Kidney epithelial cell (primary cell): ENCODE measurements at regions not wholly inside any gene's neighbourhood (a gene's known extent, or its start where the extent isn't known, plus 50 kb on each side); places are given as distances from the start of the nearest gene placed in this dataset.
"Not testable (repeated sequence)": the region's sequence is repeated elsewhere in the genome, so short reads cannot be mapped to it uniquely, and the experiment has no call there.

Source experiments
- DNase-seq: peaks from one replicate; pipeline ENCODE4 v3.0.0-alpha.2; 2010; ENCODE audit warnings: low read depth
- H3K27me3 ChIP-seq: 2 replicates; pipeline ENCODE4 v1.6.0; 2011; ENCODE audit warnings: low read length; ENCODE audit not compliant: control insufficient read depth, insufficient read depth
- H3K36me3 ChIP-seq: 2 replicates; pipeline ENCODE4 v1.5.1; 2011; ENCODE audit warnings: low read length; ENCODE audit not compliant: control insufficient read depth, insufficient read depth
- H3K4me3 ChIP-seq: 2 replicates; pipeline ENCODE4 v1.5.1; 2011; ENCODE audit warnings: low read depth, mild to moderate bottlenecking, control low read depth, low read length
- TF ChIP-seq, protein P1 (sequence below): IDR thresholded peaks from 2 replicates; pipeline ENCODE4 v1.5.1; 2011; ENCODE audit warnings: mild to moderate bottlenecking, moderate library complexity, low read length, control low read depth, inconsistent platforms; ENCODE audit not compliant: insufficient read depth, poor library complexity, severe bottlenecking

DNA sequence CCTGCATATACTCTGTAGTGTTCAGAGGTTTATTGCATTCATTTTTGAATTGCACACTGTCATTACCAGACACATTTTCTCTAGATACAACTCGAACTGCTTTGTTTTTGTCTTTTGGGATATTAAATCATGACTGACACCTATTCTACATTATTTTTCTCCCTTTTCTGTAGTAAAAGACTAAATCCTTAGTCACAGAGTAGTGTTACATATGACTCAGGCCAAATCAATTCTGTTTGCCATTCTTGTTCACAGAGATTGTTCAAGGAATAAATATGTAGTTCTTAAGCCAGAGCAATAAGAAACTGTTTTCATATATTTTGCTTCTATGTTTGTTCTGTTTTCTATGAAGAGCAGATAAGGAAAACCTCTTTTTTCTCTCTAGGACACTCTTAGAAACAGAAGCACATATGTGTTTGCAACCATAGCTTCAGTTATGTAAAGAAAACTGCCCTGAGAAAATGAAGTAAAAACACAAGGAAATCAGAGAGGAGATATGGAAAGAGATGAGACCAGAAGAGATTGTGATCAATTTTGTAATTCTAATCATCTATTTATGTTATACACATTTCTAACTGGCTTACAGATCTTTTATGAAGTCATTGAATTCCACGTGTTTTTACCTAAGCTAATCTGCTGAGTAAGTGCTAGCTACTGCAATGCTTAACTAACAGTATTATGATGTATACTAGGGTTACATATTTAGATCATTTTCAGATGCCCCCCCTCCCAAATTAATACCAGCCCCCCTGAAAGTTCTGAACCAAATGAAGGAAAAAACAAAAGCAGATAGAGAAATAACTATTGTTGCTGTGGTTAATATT is 1995.6 kb upstream of the CDH6 start:
- H3K4me3 ChIP-seq: no peak overlapping the region
- H3K27me3 ChIP-seq: no peaks in the 10 kb centered on the region
- DNase-seq: no peak
- TF ChIP-seq, protein P1, sequence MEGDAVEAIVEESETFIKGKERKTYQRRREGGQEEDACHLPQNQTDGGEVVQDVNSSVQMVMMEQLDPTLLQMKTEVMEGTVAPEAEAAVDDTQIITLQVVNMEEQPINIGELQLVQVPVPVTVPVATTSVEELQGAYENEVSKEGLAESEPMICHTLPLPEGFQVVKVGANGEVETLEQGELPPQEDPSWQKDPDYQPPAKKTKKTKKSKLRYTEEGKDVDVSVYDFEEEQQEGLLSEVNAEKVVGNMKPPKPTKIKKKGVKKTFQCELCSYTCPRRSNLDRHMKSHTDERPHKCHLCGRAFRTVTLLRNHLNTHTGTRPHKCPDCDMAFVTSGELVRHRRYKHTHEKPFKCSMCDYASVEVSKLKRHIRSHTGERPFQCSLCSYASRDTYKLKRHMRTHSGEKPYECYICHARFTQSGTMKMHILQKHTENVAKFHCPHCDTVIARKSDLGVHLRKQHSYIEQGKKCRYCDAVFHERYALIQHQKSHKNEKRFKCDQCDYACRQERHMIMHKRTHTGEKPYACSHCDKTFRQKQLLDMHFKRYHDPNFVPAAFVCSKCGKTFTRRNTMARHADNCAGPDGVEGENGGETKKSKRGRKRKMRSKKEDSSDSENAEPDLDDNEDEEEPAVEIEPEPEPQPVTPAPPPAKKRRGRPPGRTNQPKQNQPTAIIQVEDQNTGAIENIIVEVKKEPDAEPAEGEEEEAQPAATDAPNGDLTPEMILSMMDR: no peak
- no peaks in the 10 kb centered on the region for H3K36me3 ChIP-seq

DNA sequence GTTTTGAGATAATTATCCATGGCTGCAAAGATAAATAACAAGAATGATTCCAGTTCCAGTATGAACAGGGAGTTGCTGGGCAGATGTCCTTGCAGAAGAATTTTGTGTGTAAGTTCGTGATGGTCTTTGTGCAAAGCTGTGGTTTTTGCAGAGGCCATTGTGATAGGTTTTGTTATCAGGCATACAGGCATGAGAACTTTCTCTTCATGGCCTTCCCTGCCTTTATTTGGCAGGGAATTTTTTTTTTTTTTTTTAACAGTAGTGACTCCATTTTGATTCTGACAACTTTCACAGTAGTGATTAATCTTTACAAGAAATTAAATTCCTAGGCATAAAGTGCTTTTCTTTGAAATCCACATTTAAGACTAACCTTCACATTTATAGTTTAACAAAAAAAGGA is 1999.5 kb upstream of the CDH6 start:
- Histone ChIP-seq H3K36me3 (no peaks in the 10 kb centered on the region), H3K4me3 (no peak overlapping the region), H3K27me3 (no peaks in the 10 kb centered on the region)
- TF ChIP-seq, protein P1: no peak
- no peak for DNase-seq

DNA sequence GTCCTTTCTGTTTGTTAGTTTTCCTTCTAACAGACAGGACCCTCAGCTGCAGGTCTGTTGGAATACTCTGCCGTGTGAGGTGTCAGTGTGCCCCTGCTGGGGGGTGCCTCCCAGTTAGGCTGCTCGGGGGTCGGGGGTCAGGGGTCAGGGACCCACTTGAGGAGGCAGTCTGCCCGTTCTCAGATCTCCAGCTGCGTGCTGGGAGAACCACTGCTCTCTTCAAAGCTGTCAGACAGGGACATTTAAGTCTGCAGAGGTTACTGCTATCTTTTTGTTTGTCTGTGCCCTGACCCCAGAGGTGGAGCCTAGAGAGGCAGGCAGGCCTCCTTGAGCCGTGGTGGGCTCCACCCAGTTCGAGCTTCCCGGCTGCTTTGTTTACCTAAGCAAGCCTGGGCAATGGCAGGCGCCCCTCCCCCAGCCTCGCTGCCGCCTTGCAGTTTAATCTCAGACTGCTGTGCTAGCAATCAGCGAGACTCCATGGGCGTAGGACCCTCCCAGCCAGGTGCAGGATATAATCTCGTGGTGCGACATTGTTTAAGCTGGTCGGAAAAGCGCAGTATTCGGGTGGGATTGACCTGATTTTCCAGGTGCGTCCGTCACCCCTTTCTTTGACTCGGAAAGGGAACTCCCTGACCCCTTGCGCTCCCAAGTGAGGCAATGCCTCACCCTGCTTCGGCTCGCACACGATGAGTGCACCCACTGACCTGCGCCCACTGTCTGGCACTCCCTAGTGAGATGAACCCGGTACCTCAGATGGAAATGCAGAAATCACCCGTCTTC is 2002.0 kb upstream of the CDH6 start:
- not testable (repeated sequence) for H3K36me3 ChIP-seq, DNase-seq, H3K27me3 ChIP-seq, H3K4me3 ChIP-seq

DNA sequence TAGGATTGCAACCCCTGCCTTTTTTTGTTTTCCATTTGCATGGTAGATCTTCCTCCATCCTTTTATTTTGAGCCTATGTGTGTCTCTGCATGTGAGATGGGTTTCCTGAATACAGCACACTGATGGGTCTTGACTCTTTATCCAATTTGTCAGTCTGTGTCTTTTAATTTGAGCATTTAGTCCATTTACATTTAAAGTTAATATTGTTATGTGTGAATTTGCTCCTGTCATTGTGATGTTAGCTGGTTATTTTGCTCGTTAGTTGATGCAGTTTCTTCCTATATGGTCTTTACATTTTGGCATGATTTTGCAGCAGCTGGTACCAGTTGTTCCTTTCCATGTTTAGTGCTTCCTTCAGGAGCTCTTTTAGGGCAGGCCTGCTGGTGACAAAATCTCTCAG is 2003.1 kb upstream of the CDH6 start:
- not testable (repeated sequence) for H3K36me3 ChIP-seq, DNase-seq, H3K27me3 ChIP-seq, H3K4me3 ChIP-seq

DNA sequence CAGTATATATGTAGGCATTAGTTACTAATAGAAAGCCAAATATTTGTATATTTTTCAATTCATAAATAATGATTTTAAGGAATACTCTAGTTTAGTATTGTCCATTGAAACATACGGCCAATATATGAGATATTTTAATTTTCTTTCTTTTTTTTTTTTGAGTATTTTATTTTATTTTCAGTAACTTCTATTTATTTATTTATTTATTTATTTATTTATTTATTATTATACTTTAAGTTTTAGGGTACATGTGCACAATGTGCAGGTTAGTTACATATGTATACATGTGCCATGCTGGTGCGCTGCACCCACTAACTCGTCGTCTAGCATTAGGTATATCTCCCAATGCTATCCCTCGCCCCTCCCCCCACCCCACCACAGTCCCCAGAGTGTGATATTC is 2007.1 kb upstream of the CDH6 start:
- H3K4me3 ChIP-seq, DNase-seq, H3K27me3 ChIP-seq: not testable (repeated sequence)

DNA sequence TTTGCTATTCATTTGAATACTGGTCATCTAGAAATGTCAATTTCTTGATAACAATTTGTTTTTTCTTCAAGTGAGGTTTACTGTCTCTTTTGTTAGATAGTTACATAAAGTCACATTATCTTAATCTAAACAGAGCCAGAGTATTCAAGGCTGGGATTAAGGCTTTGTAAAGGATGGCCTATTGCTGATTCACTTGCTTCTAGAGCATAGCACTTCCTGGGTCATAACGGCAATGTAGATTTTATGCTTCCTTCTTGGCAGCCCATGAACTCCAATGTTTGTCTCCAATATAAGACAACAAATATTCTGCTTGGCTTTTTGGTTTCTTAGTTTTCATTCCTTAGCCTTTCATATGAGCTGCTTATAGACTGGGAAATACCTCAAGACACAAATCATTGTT is 2007.9 kb upstream of the CDH6 start:
- Histone ChIP-seq H3K36me3 (no peaks in the 10 kb centered on the region), H3K27me3 (no peaks in the 10 kb centered on the region), H3K4me3 (no peak overlapping the region)
- DNase-seq: no peak
- TF ChIP-seq, protein P1: no peak

More for the DNA sequence above, 2007.1 kb upstream of the CDH6 start:
- not testable (repeated sequence) for H3K36me3 ChIP-seq

DNA sequence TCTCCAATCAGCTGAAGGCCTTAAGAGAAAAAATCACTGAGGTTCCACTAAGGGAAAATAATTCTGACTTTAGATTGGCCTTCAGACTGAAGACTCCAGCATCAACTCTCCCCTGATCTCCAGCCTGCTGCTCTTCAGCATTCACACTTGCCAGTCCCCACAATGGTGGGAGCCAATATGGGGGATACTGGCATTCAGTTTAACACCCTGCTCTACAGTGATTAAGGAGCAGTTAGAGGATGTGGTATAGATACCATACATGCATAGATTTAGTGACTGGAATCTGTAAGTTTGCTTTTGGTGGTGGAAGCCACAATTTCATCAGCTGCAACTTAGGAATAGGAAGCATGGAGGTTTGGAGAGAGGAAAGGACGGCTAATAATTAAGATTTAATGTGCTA is 2017.7 kb upstream of the CDH6 start:
- DNase-seq: no peak
- Histone ChIP-seq H3K27me3 (no peaks in the 10 kb centered on the region), H3K4me3 (no peak overlapping the region), H3K36me3 (no peaks in the 10 kb centered on the region)
- TF ChIP-seq, protein P1: no peak
